Activated CD4-positive, alpha-beta T cell treated with anti-CD3 and anti-CD28 coated beads, Interleukin-2, Interleukin-6, amounts not matched to agents 100 ng/mL and 50 ng/mL, durations not matched to agents 16 hours and 8 hours (primary cell): ENCODE measurements at regions not wholly inside any gene's neighbourhood (a gene's known extent, or its start where the extent isn't known, plus 50 kb on each side); places are given as distances from the start of the nearest gene placed in this dataset.
"Not testable (repeated sequence)": the region's sequence is repeated elsewhere in the genome, so short reads cannot be mapped to it uniquely, and the experiment has no call there.

Source experiments
- DNase-seq: peaks from one replicate; pipeline ENCODE4 v3.0.0-alpha.2; 2020

- not testable (repeated sequence) for DNase-seq
These were observed 55.3 kb upstream of the THOC2 start for GRCh38 chrX:123788193-123788592.

- DNase-seq = no peak
These were observed 55.9 kb upstream of the THOC2 start for GRCh38 chrX:123788744-123789143.

GRCh38 chrX:123797543-123798447 is 62.1 kb upstream of the XIAP start:
- no peak for DNase-seq

GRCh38 chrX:123798706-123799430 is 61.0 kb upstream of the XIAP start:
- DNase-seq = not testable (repeated sequence)

- DNase-seq = no peak
These were observed 58.0 kb upstream of the XIAP start for GRCh38 chrX:123801901-123802300.

GRCh38 chrX:123803331-123803983 is 56.4 kb upstream of the XIAP start:
- peak; percentile 45 for DNase-seq

- DNase-seq = not testable (repeated sequence)
These were observed 55.9 kb upstream of the XIAP start for GRCh38 chrX:123803984-123804365.

GRCh38 chrX:123807835-123808416 is 51.9 kb upstream of the XIAP start:
- no peak for DNase-seq

- DNase-seq = no peak
These were observed 49.9 kb upstream of the XIAP start for GRCh38 chrX:123809854-123810375.
